GM12878 (cell line): ENCODE measurements at regions not wholly inside any gene's neighbourhood (a gene's known extent, or its start where the extent isn't known, plus 50 kb on each side); places are given as distances from the start of the nearest gene placed in this dataset.
"Not testable (repeated sequence)": the region's sequence is repeated elsewhere in the genome, so short reads cannot be mapped to it uniquely, and the experiment has no call there.

Experiments used
- ATAC-seq: fragments of 200-7000 bp; cut with Tn5 transposase; 3 replicates; pipeline ENCODE4 v1.9.1; 2020; ENCODE audit warnings: mild to moderate bottlenecking, moderate library complexity
- BruUV-seq: library from RNA; stranded (reverse); fragments of 400-500 nt; replicated peaks from 2 replicates; lab custom pipeline; 2021; lab: Mats Ljungman, UMichigan
- CTCF ChIA-PET: fragments of 300-600 bp; sonication (Branson Sonifier 250); formaldehyde crosslinking; extraction: SDS; loops from one replicate; lab custom pipeline; 2021; ENCODE audit warnings: inconsistent platforms; lab: Yijun Ruan, JAX
- POLR2A ChIA-PET: fragments of 350-600 bp; formaldehyde crosslinking; extraction: SDS; loops from one replicate; lab custom pipeline; 2021; ENCODE audit warnings: inconsistent platforms; lab: Charles Lee
- RAD21 ChIA-PET: fragments of 300-600 bp; sonication (Branson Sonifier 250); formaldehyde crosslinking; loops from one replicate; lab custom pipeline; 2023; ENCODE audit warnings: antibody characterized with exemption; ENCODE audit not compliant: unreplicated experiment; lab: Charles Lee
- SMC1A ChIA-PET: fragments of 300-600 bp; sonication (Branson Sonifier 250); formaldehyde crosslinking; loops from one replicate; lab custom pipeline; 2023; ENCODE audit not compliant: unreplicated experiment, uncharacterized antibody; lab: Charles Lee
- DNase-seq: peaks from one replicate; pipeline ENCODE4 v3.0.0-alpha.2; 2011; ENCODE audit warnings: low read depth, low spot score
- FAIRE-seq: peaks from 3 replicates; lab custom pipeline; 2011; peaks lifted over from hg19 to GRCh38; lab: Jason Lieb, UNC
- H2AFZ ChIP-seq: 2 replicates; pipeline ENCODE4 v1.6.0; 2011; ENCODE audit warnings: low read depth, low read length, control low read depth; ENCODE audit not compliant: control insufficient read depth
- H3K27ac ChIP-seq: 2 replicates; pipeline ENCODE4 v1.5.1; 2011; ENCODE audit warnings: control low read depth; ENCODE audit not compliant: control insufficient read depth, insufficient read depth
- H3K27me3 ChIP-seq, 2 experiments: replicated peaks in 1 of 2; 2 replicates each; pipeline versions ENCODE4 v1.6.0 to v1.6.1; 2011; ENCODE audit warnings: low read length in 1 of 2; ENCODE audit not compliant: control insufficient read depth in 2 of 2, insufficient read depth in 2 of 2
- H3K36me3 ChIP-seq, 2 experiments: 2 replicates each; pipeline ENCODE4 v1.5.1; 2011; ENCODE audit warnings: low read length in 1 of 2; ENCODE audit not compliant: control insufficient read depth in 2 of 2, insufficient read depth in 2 of 2
- H3K4me1 ChIP-seq: 2 replicates; pipeline ENCODE4 v1.6.1; 2011; ENCODE audit warnings: mild to moderate bottlenecking, low read length, moderate library complexity, mixed read lengths; ENCODE audit not compliant: control insufficient read depth, insufficient read depth
- H3K4me2 ChIP-seq: 2 replicates; pipeline ENCODE4 v1.6.0; 2011; ENCODE audit warnings: control low read depth; ENCODE audit not compliant: control insufficient read depth, insufficient read depth
- H3K4me3 ChIP-seq: fragments of 200-600 bp; sonication (generic); 2 replicates; pipeline ENCODE4 v1.5.1; 2016
- H3K79me2 ChIP-seq: 2 replicates; pipeline ENCODE4 v1.6.0; 2011; ENCODE audit warnings: low read length; ENCODE audit not compliant: control insufficient read depth, insufficient read depth
- H3K9ac ChIP-seq: 2 replicates; pipeline ENCODE4 v1.8.0; 2011; ENCODE audit warnings: low read length, control low read depth, mixed read lengths; ENCODE audit not compliant: control insufficient read depth, insufficient read depth
- H3K9me3 ChIP-seq: replicated peaks from 3 replicates; pipeline ENCODE4 v1.5.1; 2011; ENCODE audit warnings: mild to moderate bottlenecking, low read length; ENCODE audit not compliant: control insufficient read depth, insufficient read depth
- H4K20me1 ChIP-seq: 2 replicates; pipeline ENCODE4 v1.6.0; 2011; ENCODE audit not compliant: control insufficient read depth, insufficient read depth
- HDGF ChIP-seq: fragments of 450-650 bp; IDR thresholded peaks from 2 replicates; pipeline ENCODE4 v1.6.1; 2016; ENCODE audit warnings: antibody characterized with exemption
- IRF3 ChIP-seq: fragments of 450-650 bp; IDR thresholded peaks from 2 replicates; pipeline ENCODE4 v1.6.1; 2014; ENCODE audit warnings: mild to moderate bottlenecking
- KLF5 ChIP-seq: fragments of 450-650 bp; IDR thresholded peaks from 2 replicates; pipeline ENCODE4 v1.6.1; 2014; ENCODE audit warnings: mild to moderate bottlenecking; ENCODE audit not compliant: partially characterized antibody
- MEF2A ChIP-seq: IDR thresholded peaks from 2 replicates; pipeline ENCODE4 v1.6.1; 2011; ENCODE audit warnings: low read depth, mild to moderate bottlenecking, low read length, moderate library complexity; ENCODE audit not compliant: insufficient read depth
- POLR2A ChIP-seq: IDR thresholded peaks from 2 replicates; pipeline ENCODE4 v1.6.1; 2011; ENCODE audit warnings: low read depth, mild to moderate bottlenecking, low read length
- POLR2AphosphoS2 ChIP-seq: IDR thresholded peaks from 2 replicates; pipeline ENCODE4 v1.6.1; 2011; ENCODE audit warnings: low read depth, mild to moderate bottlenecking, low read length, improper control_type of control experiment, moderate library complexity
- RAD21 ChIP-seq: IDR thresholded peaks from 2 replicates; pipeline ENCODE4 v1.6.1; 2011; ENCODE audit warnings: mild to moderate bottlenecking, low read depth, low read length, moderate library complexity; ENCODE audit not compliant: insufficient read depth
- RBBP5 ChIP-seq: fragments of 200-600 bp; sonication (generic); conservative IDR thresholded peaks from 2 replicates; pipeline ENCODE4 v1.6.1; 2016
- TCF7 ChIP-seq: IDR thresholded peaks from 2 replicates; pipeline ENCODE4 v1.6.1; 2014; ENCODE audit warnings: antibody characterized with exemption, borderline replicate concordance
- ZZZ3 ChIP-seq: IDR thresholded peaks from 2 replicates; pipeline ENCODE4 v1.6.1; 2011; ENCODE audit warnings: low read depth; ENCODE audit not compliant: control insufficient read depth, insufficient read length
- WGBS: methylation state at CpG from one replicate; pipeline ENCODE4 v1.1.6; 2016; ENCODE audit warnings: low lambda C conversion rate; ENCODE audit not compliant: insufficient replicate concordance, insufficient coverage; ENCODE audit errors: missing lambda C conversion rate; 5-methylcytosine and 5-hydroxymethylcytosine counted together
- in situ Hi-C: fragments of 300-500 bp; cut with MboI; formaldehyde crosslinking; loops from 9 replicates; pipeline ENCODE4 v1.14.3; 2018; ENCODE audit warnings: mixed read lengths
- intact Hi-C: fragments of 100-400 bp; cut with micrococcal nuclease; formaldehyde crosslinking; loops from one replicate; pipeline ENCODE4 v1.14.2; 2022; ENCODE audit not compliant: unreplicated experiment

- Histone ChIP-seq H3K79me2 (no peaks in the 10 kb centered on the region), H3K9ac (no peak overlapping the region), H3K4me1 (no peaks in the 10 kb centered on the region), H4K20me1 (no peaks in the 10 kb centered on the region), H3K4me2 (no peak overlapping the region), H3K27ac (no peak overlapping the region), H3K27me3 (no peaks in the 10 kb centered on the region), H2AFZ (no peak overlapping the region), H3K9me3 (no peaks in the 10 kb centered on the region), H3K36me3 (no peaks in the 10 kb centered on the region), H3K4me3 (no peak overlapping the region)
- ATAC-seq (no peak), DNase-seq (no peak), FAIRE-seq (no peak)
- 57% methylated on average over 5 of the region's 5 CpGs for WGBS
- TF ChIP-seq TCF7 (no peak), HDGF (no peak), ZZZ3 (no peak), RAD21 (no peak), POLR2A (no peak), MEF2A (no peak), KLF5 (no peak), RBBP5 (no peak), POLR2AphosphoS2 (no peak), IRF3 (no peak)
- POLR2A ChIA-PET: no interaction called here
- intact Hi-C loops (no loop called here), in situ Hi-C loops (no loop called here)
- BruUV-seq: no TSS peak
- RAD21 ChIA-PET: interaction anchor here (0.5 kb wide), 1 partner anchor 112 kb away, joined by 4 read pairs; no protein-coding TSS in a partner anchor
- SMC1A ChIA-PET: interaction anchor here (1.1 kb wide), 1 partner anchor 81 kb away, joined by 3 read pairs; no protein-coding TSS in a partner anchor
- CTCF ChIA-PET: interaction anchor here (0.6 kb wide), 1 partner anchor 166 kb away, joined by 3 read pairs; no protein-coding TSS in a partner anchor
Observed at GRCh38 chrX:13188731-13189309, 131.0 kb downstream of the ATXN3L start.

- H3K4me2 ChIP-seq, ATAC-seq, intact Hi-C loops, POLR2A ChIA-PET, H3K9ac ChIP-seq, DNase-seq, H3K4me1 ChIP-seq, H3K36me3 ChIP-seq, H3K27me3 ChIP-seq, H2AFZ ChIP-seq, H3K4me3 ChIP-seq, H4K20me1 ChIP-seq, RAD21 ChIA-PET, SMC1A ChIA-PET, H3K27ac ChIP-seq, FAIRE-seq, BruUV-seq, in situ Hi-C loops, H3K79me2 ChIP-seq, H3K9me3 ChIP-seq: not testable (repeated sequence)
- CTCF ChIA-PET: interaction anchor here (0.7 kb wide), 1 partner anchor 238 kb away, joined by 3 read pairs; no protein-coding TSS in a partner anchor
- WGBS: 62% methylated on average over 2 of the region's 3 CpGs
Observed at GRCh38 chrX:13186643-13187042, 133.2 kb downstream of the ATXN3L start.
